ENCODE measurements at regions not wholly inside any gene's neighbourhood (a gene's known extent, or its start where the extent isn't known, plus 50 kb on each side); places are given as distances from the start of the nearest gene placed in this dataset.

DNA sequence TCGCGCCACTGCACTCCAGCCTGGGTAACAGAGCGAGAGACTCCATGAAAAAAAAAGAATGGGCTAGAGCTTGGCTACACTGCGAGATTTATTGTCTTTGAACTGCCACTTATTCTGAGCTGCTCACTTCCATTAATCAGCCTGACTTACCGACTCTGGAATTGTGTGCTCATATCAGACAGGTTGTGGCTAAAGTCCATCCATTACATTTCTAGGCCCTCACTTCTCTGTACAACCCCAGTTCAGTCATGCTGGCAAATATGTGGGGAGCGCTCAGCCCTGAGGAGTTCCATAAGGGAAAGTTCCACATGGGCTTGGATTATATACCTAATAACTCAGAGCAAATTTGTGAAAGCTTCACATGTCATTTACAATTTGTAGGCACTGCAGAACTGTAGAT, 270.6 kb downstream of the TRIML1 start:
- TF ChIP-seq, protein P1, sequence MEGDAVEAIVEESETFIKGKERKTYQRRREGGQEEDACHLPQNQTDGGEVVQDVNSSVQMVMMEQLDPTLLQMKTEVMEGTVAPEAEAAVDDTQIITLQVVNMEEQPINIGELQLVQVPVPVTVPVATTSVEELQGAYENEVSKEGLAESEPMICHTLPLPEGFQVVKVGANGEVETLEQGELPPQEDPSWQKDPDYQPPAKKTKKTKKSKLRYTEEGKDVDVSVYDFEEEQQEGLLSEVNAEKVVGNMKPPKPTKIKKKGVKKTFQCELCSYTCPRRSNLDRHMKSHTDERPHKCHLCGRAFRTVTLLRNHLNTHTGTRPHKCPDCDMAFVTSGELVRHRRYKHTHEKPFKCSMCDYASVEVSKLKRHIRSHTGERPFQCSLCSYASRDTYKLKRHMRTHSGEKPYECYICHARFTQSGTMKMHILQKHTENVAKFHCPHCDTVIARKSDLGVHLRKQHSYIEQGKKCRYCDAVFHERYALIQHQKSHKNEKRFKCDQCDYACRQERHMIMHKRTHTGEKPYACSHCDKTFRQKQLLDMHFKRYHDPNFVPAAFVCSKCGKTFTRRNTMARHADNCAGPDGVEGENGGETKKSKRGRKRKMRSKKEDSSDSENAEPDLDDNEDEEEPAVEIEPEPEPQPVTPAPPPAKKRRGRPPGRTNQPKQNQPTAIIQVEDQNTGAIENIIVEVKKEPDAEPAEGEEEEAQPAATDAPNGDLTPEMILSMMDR (conservative IDR thresholded peaks at IDR 0.05; ENCODE audit: low read depth, low read length), result no peak
- TF ChIP-seq EZH2 (IDR thresholded peaks at IDR 0.05; ENCODE audit: low read length, unreplicated experiment), result no peak

Measured in PC-3 (cell line).